Natural killer cell (primary cell): ENCODE measurements at regions not wholly inside any gene's neighbourhood (a gene's known extent, or its start where the extent isn't known, plus 50 kb on each side); places are given as distances from the start of the nearest gene placed in this dataset.

Source experiments
- ATAC-seq, 3 donors: fragments of 150-1000 bp in 2 of 3; fragments of 200-7000 bp in 1 of 3; cut with Tn5 transposase; 1 replicate in 1 of 3; 2 replicates in 2 of 3; pipeline ENCODE4 v1.10.0; 2021; ENCODE audit warnings: mild to moderate bottlenecking in 2 of 3, moderate library complexity in 2 of 3
- DNase-seq, 2 donors: peaks; one replicate each; pipeline versions ENCODE4 v3.0.0 to v3.0.0-alpha.2; 2013 to 2021; ENCODE audit warnings: mixed read lengths in 1 of 2
- H3K27ac ChIP-seq: one replicate; pipeline ENCODE4 v1.5.1; 2013; ENCODE audit warnings: mild to moderate bottlenecking, low read length
- H3K27me3 ChIP-seq: one replicate; pipeline ENCODE4 v1.6.1; 2013; ENCODE audit warnings: low read length; ENCODE audit not compliant: control insufficient read depth, insufficient read depth
- H3K36me3 ChIP-seq: one replicate; pipeline ENCODE4 v1.6.1; 2013; ENCODE audit warnings: low read length; ENCODE audit not compliant: control insufficient read depth, insufficient read depth
- H3K4me1 ChIP-seq: one replicate; pipeline ENCODE4 v1.6.1; 2013; ENCODE audit warnings: low read length; ENCODE audit not compliant: control insufficient read depth, insufficient read depth
- H3K4me3 ChIP-seq: one replicate; pipeline ENCODE4 v1.5.1; 2013; ENCODE audit warnings: low read length
- H3K9me3 ChIP-seq: one replicate; pipeline ENCODE4 v1.6.1; 2013; ENCODE audit warnings: low read length; ENCODE audit not compliant: control insufficient read depth, insufficient read depth
- H3K27ac Mint-ChIP-seq, 2 donors: one replicate each; pipeline ENCODE4 v1.8.0; 2022; ENCODE audit warnings: mild to moderate bottlenecking in 2 of 2, mixed read lengths in 2 of 2, moderate library complexity in 1 of 2
- H3K27me3 Mint-ChIP-seq, 2 donors: one replicate each; pipeline ENCODE4 v1.8.0; 2022; ENCODE audit warnings: low read depth in 2 of 2, mixed read lengths in 2 of 2
- H3K36me3 Mint-ChIP-seq: one replicate; pipeline ENCODE4 v1.8.0; 2022; ENCODE audit warnings: mixed read lengths
- H3K4me1 Mint-ChIP-seq, 2 donors: one replicate each; pipeline ENCODE4 v1.8.0; 2022; ENCODE audit warnings: mixed read lengths in 2 of 2
- H3K4me3 Mint-ChIP-seq: one replicate; pipeline ENCODE4 v1.8.0; 2022; ENCODE audit warnings: mild to moderate bottlenecking, moderate library complexity, mixed read lengths
- H3K9me3 Mint-ChIP-seq, 2 donors: one replicate each; pipeline ENCODE4 v1.8.0; 2022; ENCODE audit warnings: mixed read lengths in 2 of 2
- CTCF ChIP-seq: fragments of 200-600 bp; IDR thresholded peaks from one replicate; pipeline ENCODE4 v1.8.0; 2022; ENCODE audit warnings: antibody characterized with exemption
- WGBS: methylation state at CpG from one replicate; pipeline ENCODE4 v1.1.7; 2013; ENCODE audit warnings: missing lambda C conversion rate; ENCODE audit not compliant: insufficient coverage; 5-methylcytosine and 5-hydroxymethylcytosine counted together
- intact Hi-C: fragments of 100-400 bp; cut with micrococcal nuclease; formaldehyde crosslinking; loops from one replicate; pipeline ENCODE4 v1.14.2; 2022

GRCh38 chr20:40562031-40562430, 127.0 kb downstream of the MAFB start:
- no peaks in the 10 kb centered on the region for H3K36me3 ChIP-seq
- H3K9me3 Mint-ChIP-seq, result no peaks in the 10 kb centered on the region
- no peaks in the 10 kb centered on the region for H3K36me3 Mint-ChIP-seq
- no peaks in the 10 kb centered on the region for H3K27me3 ChIP-seq
- H3K4me1 Mint-ChIP-seq, result no peaks in the 10 kb centered on the region
- no peaks in the 10 kb centered on the region for H3K9me3 ChIP-seq
- H3K27ac Mint-ChIP-seq, result no peak overlapping the region
- H3K27me3 Mint-ChIP-seq, result peaks cover 7 to 15% of the 10 kb centered on the region in 2 donors
- TF ChIP-seq CTCF, result no peak
- ATAC-seq (peak in 2 of 3 donors; percentile 47 to 53), DNase-seq (peak in 1 of 2 donors; percentile 4)
- intact Hi-C loops, result no loop called here
- H3K4me1 ChIP-seq, result no peaks in the 10 kb centered on the region
- 60% methylated on average over 2 of the region's 2 CpGs for WGBS
- no peak overlapping the region for H3K4me3 ChIP-seq
- no peak overlapping the region for H3K27ac ChIP-seq
- no peak overlapping the region for H3K4me3 Mint-ChIP-seq

- Mint-ChIP-seq H3K36me3 (no peaks in the 10 kb centered on the region), H3K27me3 (peaks cover 9 to 14% of the 10 kb centered on the region in 2 donors), H3K4me1 (no peaks in the 10 kb centered on the region), H3K4me3 (no peak overlapping the region), H3K9me3 (no peaks in the 10 kb centered on the region), H3K27ac (no peak overlapping the region)
- no peaks in the 10 kb centered on the region for H3K4me1 ChIP-seq
- no peaks in the 10 kb centered on the region for H3K27me3 ChIP-seq
- H3K27ac ChIP-seq, result no peak overlapping the region
- H3K4me3 ChIP-seq, result no peak overlapping the region
- H3K36me3 ChIP-seq, result no peaks in the 10 kb centered on the region
- no peak for ATAC-seq
- TF ChIP-seq CTCF, result no peak
- no peaks in the 10 kb centered on the region for H3K9me3 ChIP-seq
- intact Hi-C loops, result no loop called here
- no peak for DNase-seq
- 84% methylated on average over 3 of the region's 3 CpGs for WGBS
Measured at GRCh38 chr20:40561187-40561586, 127.8 kb downstream of the MAFB start.

GRCh38 chr20:40558212-40558611, 130.8 kb downstream of the MAFB start:
- Mint-ChIP-seq H3K27me3 (peaks cover 15 to 35% of the 10 kb centered on the region in 2 donors), H3K27ac (no peak overlapping the region), H3K36me3 (no peaks in the 10 kb centered on the region), H3K4me1 (no peaks in the 10 kb centered on the region), H3K9me3 (peaks cover 3 to 4% of the 10 kb centered on the region in 2 donors), H3K4me3 (no peak overlapping the region)
- no peaks in the 10 kb centered on the region for H3K4me1 ChIP-seq
- ATAC-seq, result no peak
- H3K27me3 ChIP-seq, result no peaks in the 10 kb centered on the region
- no peak for TF ChIP-seq CTCF
- H3K27ac ChIP-seq, result no peak overlapping the region
- intact Hi-C loops, result no loop called here
- no peaks in the 10 kb centered on the region for H3K36me3 ChIP-seq
- no peak overlapping the region for H3K4me3 ChIP-seq
- no peak for DNase-seq
- no peaks in the 10 kb centered on the region for H3K9me3 ChIP-seq

- ATAC-seq (no peak), DNase-seq (no peak)
- Histone ChIP-seq H3K9me3 (no peaks in the 10 kb centered on the region), H3K27me3 (no peaks in the 10 kb centered on the region), H3K4me3 (no peak overlapping the region), H3K4me1 (no peaks in the 10 kb centered on the region), H3K27ac (no peak overlapping the region), H3K36me3 (no peaks in the 10 kb centered on the region)
- Mint-ChIP-seq H3K27me3 (peaks cover 13 to 26% of the 10 kb centered on the region in 2 donors), H3K36me3 (no peaks in the 10 kb centered on the region), H3K4me3 (no peak overlapping the region), H3K4me1 (no peaks in the 10 kb centered on the region), H3K9me3 (peaks cover 3 to 4% of the 10 kb centered on the region in 2 donors), H3K27ac (no peak overlapping the region)
- intact Hi-C loops, result no loop called here
- no peak for TF ChIP-seq CTCF
- WGBS, result 77% methylated on average over 1 of the region's 1 CpG
Measured at GRCh38 chr20:40551125-40551530, 137.9 kb downstream of the MAFB start.
